ENCODE measurements at regions not wholly inside any gene's neighbourhood (a gene's known extent, or its start where the extent isn't known, plus 50 kb on each side); places are given as distances from the start of the nearest gene placed in this dataset.

- TF ChIP-seq CTCF (conservative IDR thresholded peaks at IDR 0.05; ENCODE audit: low read depth, low read length) (no peak), EZH2 (IDR thresholded peaks at IDR 0.05; ENCODE audit: borderline replicate concordance, low read depth, low read length, poor library complexity, severe bottlenecking) (no peak)
These were observed 992.4 kb downstream of the NSUN3 start for GRCh38 chr3:95055288-95055687.

Measured in A673 (cell line).